Glomerular endothelial cell (primary cell): ENCODE measurements at regions not wholly inside any gene's neighbourhood (a gene's known extent, or its start where the extent isn't known, plus 50 kb on each side); places are given as distances from the start of the nearest gene placed in this dataset.

Source experiments
- DNase-seq: peaks from one replicate; pipeline ENCODE4 v3.0.0-alpha.2; 2011; ENCODE audit warnings: low read depth, low spot score; ENCODE audit errors: extremely low read depth

DNA sequence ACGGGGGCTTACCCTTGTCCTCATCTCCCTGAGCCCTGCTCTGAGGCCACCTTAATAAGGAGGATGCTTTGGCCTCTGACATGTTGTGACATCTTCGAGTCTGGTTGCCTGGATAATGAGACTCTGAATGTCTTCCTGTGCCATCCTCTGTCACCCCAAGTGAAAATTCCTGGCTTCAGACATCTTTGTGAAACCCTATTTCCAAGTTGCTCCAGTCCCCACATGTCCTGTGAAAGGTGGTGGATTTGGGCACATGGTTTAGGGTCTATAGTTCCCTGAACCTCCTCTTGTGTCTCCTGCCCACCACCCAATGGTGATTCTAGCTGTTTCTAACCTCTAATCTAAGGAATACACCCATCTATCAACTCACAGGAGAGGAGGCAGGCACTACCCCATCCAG lies 223.1 kb upstream of the GLI3 start:
- no peak for DNase-seq

DNA sequence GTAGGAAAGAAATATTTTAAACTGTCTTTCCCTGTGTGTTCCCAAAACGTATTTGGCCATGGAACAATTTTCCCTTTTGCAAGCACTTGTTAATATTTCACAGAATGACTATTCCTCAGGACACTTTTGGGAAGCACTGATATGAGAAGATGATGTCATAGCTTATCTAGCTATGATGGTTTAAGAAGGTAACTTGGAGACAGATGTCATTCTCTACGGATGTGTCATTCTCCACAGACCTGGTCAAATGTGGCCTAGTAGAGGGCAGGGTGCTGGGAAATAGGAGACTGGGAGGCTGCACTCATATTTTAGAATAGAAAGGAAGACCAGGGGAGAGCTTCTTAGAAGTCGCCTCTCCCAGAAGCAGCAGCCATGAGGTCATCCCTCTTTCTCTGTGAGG lies 220.7 kb upstream of the GLI3 start:
- no peak for DNase-seq

DNA sequence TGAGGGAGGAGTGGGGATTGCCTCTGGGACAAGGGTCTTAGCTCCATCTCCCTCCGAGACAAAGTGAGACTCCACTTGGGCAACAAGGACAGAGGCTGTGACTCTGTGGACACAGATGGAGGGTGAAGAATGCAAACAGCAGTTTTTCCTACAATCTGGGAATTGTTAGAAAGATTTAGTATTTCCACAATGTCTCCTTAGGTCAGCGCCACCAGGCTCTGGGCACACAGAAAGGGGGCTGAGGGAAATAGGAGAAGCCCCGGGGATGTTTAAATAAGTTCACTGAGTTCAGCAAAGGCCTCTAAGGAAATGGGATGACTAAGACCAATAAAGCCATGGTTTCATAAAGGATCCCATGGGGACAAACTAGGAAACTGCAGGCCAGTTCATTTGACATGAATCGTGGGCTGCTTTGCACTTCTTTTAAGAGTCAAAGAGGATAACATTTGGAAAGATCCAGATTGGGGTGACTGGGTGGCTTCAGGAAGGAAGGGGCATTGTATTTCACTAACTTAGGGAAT lies 219.8 kb upstream of the GLI3 start:
- DNase-seq: no peak

DNA sequence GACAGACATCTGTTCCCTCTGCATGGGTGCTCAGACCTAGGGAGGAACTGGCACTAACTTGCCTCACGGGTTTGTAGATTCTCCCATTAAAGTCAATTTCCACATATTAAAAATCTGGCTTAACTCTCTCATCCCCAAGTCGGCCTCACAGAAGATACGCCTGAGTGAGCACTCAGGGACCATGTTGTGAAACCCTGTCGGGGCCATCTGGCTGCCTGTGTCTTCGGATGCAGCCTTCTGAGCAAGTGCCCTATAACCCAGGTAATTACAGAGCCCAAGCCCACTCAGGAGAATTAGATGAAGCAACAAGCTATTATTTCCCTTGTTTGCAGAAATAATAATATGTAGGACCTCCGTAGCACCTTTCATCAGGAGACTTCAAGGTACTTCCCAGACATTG lies 219.3 kb upstream of the GLI3 start:
- no peak for DNase-seq

DNA sequence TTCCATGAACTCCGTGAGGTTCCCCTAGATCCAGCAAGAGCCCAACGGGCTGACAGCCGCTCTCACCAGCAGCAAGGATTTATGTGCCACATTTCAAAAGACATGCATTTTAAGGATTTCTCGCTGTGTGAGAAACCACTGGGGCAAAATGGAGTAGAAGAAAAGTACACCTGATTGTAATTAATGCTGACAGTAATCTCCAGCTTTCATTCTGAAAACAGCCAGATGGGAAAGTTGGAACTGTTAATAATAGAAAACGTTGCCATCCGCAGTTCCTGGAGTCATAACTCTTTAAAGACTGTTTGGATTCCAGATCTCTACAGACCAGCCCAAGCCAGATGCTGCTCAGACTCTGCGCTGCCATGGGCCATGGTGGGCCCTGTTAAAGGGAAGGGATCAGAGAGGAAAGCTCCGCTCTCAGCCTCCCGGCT lies 216.9 kb upstream of the GLI3 start:
- DNase-seq: no peak

DNA sequence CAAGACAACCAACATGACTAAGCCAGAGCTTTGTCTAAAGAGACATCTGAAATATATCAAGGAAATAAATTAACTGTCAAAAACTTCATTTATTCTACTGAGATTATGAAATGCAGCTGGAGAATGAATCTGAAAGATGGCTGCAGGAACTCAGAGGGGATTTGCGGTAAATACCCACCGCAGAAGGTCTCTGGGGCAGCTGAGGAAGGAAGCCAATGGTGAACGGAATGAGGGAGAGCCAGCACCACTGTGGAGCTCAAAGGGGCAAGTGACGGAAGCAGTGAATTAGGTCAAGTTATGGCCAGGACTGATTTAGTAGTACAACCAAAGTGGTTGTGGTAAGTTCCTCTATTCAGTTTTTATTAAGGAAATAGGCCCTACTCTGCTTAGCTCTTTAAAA lies 215.3 kb upstream of the GLI3 start:
- no peak for DNase-seq

DNA sequence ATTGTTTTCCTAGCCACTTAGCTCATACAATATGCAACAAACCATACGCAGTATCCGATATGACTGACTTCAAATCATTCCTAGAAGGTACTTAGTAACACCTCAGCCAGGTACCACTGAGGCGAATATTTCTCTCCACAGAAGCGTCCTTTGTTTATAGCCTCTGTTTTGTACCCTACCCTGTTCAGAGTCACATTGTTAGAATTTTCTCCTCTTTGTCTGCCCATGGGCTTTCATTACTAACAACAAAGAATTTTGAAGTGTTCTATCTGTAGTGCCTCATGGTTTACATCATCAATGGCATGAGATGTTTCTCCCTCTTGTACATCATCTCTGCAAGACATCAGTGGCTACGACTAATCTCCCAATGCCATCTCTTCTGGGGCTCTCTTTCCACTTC lies 212.4 kb upstream of the GLI3 start:
- no peak for DNase-seq

DNA sequence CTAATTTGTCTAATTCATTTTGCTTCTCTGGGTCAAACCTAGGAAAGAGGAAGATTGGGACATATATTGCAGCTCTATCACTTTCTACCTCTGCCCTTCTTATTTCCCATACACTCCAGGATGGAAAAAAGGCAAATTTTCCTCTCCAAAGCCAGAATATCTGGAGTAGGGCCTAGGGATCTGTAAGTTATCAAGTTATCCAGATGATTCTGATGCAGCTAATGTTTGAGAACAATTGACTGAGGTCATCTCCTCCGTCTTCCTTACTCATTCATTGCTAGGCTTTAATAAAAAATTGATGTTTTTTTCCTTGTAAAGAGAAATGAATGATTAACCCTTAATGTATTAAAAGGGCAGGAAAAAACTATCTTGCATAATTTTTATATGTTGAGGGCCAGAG lies 211.9 kb upstream of the GLI3 start:
- no peak for DNase-seq

DNA sequence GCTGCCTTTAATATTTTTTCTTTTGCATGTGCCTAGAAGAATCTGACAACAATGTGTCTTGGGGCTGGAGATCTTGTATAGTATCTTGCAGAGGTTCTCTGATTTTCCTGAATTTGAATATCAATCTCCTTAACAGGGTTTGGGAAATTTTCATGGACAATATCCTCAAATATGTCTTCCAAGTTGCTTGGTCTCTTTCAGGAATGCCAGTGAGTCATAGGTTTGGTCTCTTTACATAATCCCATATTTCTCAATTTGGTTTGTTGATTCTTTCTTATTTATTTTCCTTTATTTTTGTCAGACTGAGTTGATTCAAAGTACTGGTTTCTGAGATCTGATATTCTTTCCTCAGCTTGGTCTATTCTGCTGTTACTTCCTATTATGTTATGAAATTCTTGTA lies 208.7 kb upstream of the GLI3 start:
- no peak for DNase-seq

DNA sequence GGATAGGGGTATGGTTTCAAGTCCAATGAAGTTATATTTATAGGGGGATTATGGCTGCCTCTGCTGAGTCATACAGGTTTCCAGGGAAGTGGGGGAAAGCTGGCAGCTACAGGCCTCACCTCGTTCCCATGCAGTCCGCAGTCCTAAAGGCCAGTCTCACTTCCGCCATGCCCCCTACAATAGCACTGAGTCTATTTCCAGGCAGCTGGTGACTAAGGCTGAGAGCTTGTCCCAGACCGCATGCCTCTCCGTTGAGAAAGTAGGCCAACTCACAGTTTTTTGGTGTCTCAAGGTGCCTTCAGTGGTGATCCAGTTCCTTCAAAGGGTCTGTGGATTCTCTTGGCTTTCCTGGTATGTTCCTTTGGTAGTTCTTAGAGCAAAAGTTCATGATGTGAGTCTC lies 203.9 kb upstream of the GLI3 start:
- no peak for DNase-seq

DNA sequence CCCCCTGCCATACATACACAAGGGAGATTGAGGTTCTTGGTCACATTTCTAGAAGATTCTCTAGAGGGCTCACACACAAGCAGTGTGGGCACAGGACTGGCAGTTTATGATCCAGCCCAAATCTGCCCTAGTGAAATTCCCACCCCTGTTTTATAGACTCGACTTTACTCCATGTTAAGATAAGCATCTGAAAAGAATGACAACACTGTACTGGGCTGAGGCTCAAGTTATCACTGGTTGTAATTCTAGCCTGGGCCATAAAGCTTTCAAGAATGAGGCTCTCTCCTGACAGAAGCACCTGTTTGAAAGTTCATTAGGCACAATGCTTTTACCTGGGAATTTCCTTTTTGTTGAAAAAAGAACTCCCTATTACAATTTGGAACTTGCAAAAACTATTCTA lies 195.6 kb upstream of the GLI3 start:
- DNase-seq: no peak

DNA sequence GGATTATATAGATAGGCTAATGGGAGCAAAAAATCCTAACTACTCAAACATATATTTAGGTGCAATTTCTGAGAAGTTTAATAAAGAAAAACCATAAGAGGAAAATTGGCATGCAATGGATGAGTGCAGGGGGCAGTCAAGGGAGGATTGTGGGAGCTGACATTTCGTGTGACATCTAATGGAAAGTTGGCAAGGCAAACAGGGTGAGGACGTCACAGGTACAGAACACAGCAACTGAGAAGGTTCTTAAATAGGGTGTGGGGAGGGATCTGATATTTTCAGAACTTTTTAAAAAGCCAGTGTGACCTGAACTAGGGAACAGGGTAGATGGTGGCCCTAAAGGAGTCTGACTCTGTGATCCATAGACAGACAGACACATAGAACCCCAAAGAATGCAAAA lies 194.9 kb upstream of the GLI3 start:
- no peak for DNase-seq

DNA sequence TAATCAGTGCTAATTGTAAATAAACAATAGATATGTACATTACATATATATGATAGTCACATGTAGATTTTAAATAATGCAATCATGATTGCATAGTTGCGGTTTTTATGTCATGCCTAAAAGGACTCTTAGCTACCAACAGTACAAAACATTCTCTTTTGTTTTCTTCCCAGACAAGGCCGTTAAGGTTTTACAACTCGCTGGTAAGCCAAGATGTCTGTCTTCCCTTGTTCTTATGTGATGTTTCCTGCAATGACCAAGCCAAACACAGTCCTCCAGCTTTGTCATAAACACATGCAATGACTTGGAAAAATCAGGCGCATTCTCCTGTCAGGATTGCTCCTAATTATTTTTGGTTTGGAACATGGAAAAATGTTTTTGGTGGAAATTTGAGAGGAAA lies 192.3 kb upstream of the GLI3 start:
- no peak for DNase-seq

DNA sequence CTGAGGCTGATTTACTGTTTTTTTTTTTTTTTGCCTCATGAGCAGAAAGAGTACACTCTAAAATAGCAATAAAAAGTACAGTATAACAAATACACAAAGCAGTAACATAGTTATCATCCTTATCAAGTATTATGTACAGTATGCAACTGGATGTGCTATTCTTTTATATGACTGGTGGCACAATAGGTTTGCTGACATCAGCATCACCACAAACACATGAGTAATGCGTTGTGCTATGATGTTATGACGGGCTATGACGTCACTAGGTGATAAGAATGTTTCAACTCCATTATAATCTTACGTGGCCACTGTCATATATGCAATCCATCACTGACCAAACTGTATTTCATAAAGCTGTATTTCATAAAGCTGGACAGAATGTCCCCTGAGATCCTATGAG lies 189.2 kb upstream of the GLI3 start:
- DNase-seq: no peak

DNA sequence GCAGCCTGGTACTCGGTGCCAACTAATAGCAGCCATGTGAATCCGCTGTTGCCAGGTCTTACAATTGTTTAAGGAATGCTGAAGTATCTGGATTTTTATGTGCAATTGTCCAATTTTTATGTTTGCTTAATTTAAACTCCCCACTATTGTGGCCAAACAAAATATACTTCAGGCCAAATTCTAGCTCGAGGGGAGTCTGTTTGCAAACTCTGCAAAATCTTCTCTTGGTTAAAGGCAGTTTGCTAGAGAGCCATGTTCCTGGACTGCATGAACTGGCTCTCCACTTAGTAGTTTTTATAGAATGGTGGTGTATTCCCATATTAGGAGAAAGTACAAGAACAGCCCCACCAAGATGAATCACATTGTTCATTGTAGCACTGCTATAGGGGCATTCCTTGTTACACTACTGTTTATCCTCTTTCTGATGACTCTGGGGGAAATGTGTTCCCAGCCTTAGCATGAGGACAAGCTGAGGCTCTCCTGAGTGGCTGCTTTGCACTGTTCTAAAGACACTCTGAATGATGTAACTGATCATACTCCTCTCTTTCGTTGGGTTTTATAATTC lies 178.0 kb upstream of the GLI3 start:
- DNase-seq: no peak

DNA sequence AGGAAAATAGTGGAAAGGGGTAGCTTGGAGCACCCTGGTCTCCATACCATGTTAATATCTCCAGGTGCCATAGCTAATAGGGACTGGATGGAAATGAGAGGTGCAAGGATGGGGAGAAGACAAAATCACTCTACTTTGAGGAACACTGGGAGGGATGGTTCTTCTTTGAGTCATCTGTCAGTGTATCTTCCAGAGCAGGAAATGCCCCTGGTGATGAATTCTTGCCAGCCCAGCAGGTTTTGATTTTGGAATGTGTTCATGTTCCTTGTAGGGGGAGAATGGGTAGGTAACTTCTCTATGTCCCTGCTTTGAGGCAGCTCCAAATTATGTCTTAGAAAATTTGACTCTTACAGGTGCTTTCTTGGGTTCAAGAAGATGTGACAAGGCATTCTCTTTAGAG lies 177.0 kb upstream of the GLI3 start:
- no peak for DNase-seq

DNA sequence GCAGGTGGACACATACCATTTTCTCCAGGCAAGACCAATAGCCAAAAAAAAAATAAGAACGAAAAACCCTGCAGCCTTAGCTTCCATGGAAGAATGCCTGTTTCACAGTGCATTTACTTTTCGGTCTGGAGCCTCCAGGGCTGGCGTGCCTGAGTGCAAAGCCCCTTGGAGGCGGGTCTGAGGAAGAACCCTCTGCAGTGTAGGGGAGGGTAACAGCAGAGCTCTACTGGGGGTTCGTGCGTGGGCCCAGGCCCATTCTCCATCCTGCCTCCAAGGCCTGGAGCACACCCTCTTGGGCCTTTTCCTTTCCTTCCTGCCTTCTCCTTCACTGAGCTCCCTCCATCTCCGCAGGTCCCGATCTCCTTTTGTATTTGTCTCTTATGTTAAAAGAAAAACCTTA lies 172.3 kb upstream of the GLI3 start:
- DNase-seq: no peak

DNA sequence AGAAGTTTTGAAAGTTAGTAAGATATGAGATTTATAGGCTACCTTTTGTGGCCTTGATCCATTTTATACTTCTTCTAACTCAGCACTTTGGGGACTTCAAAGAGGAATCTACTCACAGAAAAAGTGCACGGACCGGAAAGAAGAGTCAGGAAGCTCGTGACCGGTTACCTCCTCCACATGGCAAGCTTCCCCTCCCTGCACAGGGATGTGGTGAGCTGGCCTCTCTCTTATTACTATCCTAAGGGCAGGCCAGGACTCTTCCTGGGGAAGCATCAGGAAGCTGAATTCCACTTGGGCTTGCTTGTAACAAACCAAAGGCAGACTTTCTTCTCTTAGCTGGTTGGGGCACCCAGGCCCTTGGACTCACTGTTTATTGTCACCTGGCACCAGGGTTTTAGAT lies 170.8 kb upstream of the GLI3 start:
- no peak for DNase-seq

DNA sequence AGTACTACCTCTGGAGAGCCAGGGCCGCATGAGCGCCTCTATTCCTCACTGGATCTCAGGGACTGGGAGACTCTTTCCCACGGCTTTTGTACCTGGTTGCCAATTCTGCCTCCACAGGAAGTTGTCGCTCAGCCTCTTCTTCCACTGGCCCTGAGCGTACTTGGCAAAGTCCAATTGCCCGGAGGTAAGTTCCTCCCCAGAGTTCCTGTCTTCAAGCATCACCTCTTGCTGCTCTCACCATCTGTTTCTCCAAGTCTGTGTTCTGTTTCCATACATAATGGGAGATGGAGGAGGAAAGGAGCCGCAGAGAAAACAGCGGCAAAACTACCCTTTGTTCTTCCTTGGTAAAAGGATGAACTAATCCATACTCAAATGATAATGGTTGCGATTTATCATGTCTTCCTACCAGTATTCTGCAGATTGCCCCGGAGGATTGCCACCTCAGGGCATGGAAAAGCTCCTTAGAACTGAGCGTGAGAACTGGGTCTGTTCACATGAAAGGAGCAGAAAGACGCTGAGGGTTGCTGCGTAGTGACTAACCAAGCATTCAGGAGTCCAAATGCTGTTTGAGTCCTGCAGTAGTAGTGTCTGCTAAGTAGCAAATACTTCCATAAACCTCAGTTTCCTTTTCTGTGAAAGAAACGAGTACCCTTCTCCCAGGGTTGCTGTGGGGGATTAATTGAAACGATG lies 170.2 kb upstream of the GLI3 start:
- DNase-seq: no peak

DNA sequence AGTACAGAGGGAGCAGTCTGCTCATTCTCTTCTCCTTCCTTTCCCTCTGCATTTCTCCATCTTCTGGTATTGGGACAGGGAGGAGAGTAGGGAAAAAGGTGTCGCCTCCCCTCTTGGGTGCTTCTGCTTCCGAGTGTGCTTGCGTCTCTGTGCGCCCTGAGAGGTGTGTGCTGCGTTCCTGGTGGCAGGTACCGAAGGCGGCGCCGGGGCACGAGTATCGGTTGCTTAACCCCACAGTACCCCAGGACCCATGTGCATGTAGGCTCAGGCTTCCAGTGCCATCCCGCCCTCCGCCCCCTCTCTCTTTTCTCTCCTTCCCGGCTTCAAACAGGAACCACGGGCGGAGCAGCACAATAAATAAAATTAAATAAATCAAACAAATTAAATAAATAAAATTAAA lies 169.3 kb upstream of the GLI3 start:
- DNase-seq: no peak

DNA sequence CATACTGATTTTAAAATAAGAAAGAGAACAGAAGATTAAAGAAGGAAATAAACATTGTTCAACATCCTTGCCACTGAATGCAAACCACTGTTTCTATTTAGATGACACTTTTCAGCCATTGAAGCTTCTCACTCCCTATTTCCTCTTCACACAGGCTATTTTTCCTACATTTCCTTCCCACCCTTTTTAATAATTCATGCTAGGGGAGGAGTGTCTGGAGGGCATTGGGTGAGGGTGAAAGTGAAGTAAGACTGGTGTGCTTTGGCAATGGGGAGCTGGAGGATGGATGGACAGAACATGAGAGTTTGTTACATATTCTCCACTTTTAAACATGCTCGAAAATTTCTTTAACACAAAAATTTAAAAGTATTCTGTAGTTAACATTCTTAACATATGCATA lies 168.8 kb upstream of the GLI3 start:
- DNase-seq: no peak

DNA sequence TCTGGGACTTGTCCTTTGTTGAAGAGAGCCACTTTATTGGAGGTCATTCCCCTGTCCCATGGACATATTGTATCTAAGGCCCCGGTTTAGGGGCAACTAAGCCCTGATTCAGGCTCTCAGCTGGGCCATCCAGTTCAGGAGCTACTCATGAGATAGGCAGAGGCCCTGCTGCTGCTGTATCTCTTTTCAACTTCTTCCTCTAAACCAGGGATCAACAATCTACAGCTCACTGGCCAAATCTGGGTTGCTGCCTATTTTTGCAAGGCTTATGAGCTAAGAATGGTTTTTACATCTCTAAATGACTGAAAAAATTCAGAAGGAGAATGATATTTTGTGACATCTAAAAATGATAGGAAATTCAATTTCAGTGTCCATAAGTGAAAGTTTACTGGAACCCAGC lies 166.8 kb upstream of the GLI3 start:
- no peak for DNase-seq

DNA sequence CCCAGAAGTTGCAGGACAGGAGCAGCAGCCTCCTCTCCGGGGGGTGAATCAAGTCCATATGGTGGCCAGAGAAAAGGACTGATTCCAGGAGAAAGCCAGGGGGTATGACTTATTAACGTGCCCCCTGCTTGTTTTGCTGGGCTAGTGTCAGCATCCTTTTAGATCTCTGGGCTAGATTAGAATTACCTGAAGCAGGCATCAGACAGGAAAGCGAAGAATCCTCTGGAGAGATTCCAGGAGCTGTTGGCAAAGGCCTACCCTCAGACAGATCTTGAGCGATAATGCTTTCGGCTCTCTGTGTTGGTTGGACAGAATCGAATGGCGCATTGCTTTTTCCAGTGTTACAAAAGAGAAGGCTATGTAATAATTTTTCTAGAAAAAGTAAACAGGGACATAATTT lies 164.0 kb upstream of the GLI3 start:
- DNase-seq: no peak
